ENCODE measurements at regions not wholly inside any gene's neighbourhood (a gene's known extent, or its start where the extent isn't known, plus 50 kb on each side); places are given as distances from the start of the nearest gene placed in this dataset.
A peak's percentile ranks its signal among the peaks of the same experiment; 100 is the strongest.

DNA sequence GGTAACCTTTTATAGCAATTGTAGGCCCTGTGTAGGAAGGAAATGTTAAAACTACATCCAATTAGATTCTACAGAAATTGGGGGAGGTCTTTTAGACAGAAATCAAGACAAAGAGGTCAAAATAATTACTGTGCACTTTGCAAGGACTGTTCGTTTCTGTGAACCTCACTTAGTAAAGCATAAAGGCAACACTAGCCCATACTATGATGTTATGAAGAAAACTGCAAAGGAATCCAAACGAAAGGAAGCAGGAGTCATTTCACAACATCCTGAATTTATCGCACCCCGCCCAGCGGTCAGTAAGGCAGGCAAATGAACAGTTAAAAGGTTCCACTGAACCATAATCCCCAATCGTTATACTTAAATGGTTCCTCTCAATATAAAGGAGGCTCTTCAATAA, 429.5 kb upstream of the ARID1B start:
- DNase-seq, result no peak

DNA sequence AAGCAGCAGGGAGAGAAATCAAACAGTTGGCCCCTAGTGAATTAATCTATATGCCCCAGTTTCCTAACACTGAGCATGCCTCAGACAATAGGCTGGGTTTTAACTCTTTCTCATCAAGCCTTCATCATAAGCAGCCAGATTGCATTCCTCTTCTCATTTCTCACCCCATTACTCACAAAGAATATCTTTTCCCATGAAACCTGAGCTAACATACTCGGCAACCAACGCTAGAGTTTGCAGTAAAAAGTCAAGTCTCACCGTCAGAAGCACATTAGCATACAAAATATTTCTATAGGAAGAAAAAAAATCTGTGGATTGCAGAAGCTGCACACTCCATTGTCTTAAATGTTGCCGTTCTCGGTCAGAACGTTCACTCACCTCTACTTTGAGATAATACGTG, 429.9 kb upstream of the ARID1B start:
- no peak for DNase-seq

DNA sequence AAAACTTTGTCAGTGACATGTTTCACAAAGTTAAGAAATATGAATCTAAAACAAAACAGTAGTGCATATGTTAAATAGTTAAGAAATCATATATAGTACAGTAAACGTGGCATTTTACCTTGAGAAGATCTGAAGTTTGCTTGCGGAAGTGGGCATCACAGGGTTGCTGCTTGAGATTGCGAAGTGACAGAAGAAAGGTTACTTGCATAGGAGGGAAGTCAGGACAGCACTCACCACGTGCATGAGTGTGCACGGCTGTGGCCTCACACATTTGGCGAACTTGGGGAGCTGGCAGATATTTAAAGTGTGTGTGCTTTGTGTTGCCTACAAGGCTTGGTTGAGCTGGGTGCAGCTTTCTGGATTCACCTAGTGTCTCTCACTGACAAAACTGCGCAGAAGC, 431.5 kb upstream of the ARID1B start:
- DNase-seq, result no peak

GRCh38 chr6:156344491-156344890, 432.7 kb upstream of the ARID1B start:
- no peak for DNase-seq

- DNase-seq, result no peak
These were observed 439.4 kb upstream of the ARID1B start for GRCh38 chr6:156337801-156338200.

GRCh38 chr6:156336733-156337132, 440.4 kb upstream of the ARID1B start:
- no peak for DNase-seq

DNA sequence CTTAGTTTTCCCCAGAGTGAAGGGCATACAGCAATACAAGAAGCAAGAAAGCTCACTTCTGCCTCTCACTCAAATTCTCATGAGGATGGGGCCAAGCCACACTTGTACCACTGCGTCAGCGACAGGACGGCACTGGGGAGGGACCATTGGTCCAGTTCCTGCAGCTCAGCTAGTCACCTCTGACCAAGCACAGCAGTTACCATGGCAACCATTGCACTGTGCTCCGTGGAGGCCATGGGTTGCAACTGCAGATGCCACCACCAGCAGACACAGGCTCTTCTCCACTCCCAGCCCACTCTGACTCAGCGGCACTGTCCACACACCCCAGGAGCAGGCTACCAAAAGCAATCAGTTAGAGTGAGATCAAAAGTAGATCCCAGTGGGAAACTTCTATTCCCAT, 441.1 kb upstream of the ARID1B start:
- no peak for DNase-seq

DNA sequence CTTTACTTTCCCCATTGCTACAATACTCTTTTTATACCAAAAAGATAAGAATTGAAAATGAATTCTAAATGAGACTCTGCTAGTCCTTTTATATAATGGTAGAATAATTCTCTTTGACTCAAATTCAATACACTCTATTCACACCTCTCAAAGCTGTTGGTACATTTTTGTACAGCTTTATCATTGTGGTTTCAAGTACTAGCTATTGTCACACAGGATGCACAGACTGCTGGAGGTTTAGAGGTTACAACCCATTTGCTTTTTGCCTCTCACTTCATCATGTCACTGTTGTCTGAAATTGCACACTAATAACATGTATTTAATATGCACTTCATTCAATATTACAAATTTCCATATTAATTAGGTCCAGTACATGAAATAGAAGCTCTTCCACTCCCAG, 442.2 kb upstream of the ARID1B start:
- no peak for DNase-seq

DNA sequence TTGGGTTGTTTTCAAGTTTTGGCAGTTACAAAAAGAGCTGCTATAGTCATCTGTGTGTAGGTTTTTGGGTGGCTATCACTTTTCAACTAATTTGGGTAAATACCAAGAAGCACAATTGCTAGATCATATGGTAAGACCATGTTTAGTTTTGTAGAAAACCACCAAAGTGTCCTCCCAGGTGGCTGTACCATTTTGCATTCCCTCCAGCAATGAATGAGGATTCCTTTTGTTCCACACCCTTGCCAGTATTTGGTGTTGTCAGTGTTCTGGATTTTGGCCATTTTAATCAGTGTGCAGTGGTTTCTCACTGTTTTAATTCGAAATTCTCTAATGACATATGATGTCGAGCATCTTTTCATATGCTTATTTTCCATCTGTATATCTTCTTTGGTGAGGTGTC, 457.5 kb upstream of the ARID1B start:
- no peak for DNase-seq

GRCh38 chr6:156316583-156317125, 460.5 kb upstream of the ARID1B start:
- DNase-seq, result no peak

DNA sequence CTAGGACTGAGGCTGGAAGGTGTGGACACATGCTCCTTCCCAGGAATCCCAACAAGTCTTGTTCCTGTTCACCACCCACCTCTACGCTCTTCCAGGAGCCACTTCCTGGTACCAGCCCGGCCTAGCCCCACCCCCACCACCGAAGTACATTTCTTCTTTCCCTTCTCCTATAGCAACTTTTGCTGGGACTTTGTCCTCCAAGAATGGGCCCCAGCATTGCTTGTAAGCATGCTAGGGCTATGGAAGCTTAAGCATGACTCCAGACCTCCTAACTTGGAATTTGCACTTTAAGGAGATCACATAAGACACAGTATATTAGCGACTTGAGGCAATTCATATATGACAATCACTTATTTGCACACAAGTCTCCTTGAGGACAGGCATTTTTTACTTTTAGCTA, 462.0 kb upstream of the ARID1B start:
- no peak for DNase-seq

DNA sequence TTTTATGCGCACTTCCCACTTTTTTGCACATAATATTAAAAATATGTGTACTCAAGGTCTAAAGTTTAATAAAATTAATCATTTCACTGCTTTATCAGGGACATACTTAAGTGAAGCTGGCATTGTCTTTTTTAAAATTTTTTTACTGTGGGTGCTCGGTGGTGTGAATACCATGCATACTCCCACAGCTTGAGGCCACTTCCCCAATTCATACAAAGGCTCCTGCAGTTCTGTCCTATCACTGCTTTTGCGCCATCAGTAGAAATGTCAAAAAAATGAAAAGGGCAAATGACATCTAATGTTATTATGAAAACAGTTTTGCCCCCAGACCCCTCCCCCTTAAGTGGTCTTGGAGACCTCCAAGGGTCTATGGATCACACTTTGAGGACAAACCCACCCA, 464.1 kb upstream of the ARID1B start:
- DNase-seq, result no peak

GRCh38 chr6:156311291-156311690, 465.9 kb upstream of the ARID1B start:
- DNase-seq, result no peak

DNA sequence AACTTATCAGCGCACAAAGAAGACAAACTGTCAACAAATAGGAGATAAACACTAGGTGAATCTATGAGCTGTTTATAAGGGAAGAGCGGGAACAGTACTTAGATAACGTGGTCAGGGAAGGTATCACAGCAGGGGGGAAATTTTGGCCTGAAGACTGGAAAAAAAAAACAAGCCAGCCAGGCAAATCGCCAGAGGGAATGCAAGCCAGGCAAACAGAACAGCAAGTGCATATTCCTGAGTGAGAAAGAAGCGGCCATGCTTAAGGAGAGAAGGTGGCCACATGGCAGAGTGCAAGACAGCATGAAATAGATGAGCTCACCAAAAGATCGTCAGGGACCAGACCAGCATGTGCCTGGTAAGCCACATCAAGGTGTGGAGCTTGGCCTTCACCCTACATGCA, 466.5 kb upstream of the ARID1B start:
- no peak for DNase-seq

DNA sequence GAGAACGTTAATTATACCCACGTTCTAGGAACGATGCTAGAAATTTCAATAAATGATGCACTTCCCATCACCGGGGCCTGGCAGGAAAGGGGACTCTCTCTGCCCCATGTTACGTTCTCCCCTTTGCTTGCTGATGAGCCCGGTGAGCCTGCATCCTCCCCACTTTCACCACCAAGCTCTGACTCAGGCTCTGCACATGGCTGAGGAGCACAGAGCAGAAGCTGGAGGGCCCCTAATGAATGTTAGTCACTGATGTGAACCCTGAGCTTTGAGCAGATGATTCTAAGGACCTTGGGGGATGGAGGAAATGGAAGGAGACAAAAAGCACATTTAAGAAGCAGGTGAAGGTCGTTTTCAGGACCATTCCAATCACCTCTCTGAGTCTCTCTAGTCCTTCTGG, 468.2 kb upstream of the ARID1B start:
- DNase-seq, result no peak

DNA sequence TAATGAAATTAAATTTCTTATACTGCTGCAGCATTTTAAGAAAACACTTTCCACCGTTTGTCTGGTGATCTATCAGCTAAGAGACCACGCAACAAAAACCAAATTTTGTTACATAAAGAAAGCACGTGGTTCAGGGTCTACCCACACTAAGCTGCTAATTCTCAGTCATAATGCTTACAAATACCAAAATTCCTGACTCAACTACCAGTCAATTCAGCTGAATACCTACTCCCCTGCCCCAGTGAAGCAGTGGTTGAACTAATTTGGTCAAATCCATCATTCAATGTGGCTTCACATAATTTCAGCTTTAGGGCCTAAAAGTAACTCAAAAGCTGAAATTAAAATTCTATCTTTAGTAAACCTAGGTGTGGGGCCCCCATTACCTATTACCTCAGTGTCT, 468.6 kb upstream of the ARID1B start:
- no peak for DNase-seq

- DNase-seq, result no peak
These were observed 470.6 kb upstream of the ARID1B start for GRCh38 chr6:156306531-156306930.

- DNase-seq, result no peak
These were observed 494.1 kb upstream of the ARID1B start for GRCh38 chr6:156283091-156283490.

- DNase-seq, result no peak
These were observed 495.1 kb upstream of the ARID1B start for GRCh38 chr6:156282087-156282486.

DNA sequence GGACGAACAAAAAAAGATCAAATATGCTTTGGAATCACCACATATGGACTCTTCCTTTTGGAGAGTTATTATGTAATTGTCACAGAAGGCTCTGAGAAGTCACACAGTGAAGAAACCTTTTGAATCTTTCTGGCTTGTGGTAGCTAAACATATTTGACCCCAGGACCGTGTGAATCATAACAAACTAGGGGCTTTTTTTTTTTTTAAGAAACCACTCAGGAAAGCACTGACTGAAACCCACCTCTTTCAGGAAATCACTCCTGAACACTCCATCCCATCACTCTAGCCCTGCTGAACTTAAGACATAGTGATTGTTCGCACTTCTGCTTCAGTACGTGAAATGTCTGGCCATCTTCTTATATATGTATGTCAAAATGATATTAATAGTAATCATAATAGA, 495.9 kb upstream of the ARID1B start:
- no peak for DNase-seq

DNA sequence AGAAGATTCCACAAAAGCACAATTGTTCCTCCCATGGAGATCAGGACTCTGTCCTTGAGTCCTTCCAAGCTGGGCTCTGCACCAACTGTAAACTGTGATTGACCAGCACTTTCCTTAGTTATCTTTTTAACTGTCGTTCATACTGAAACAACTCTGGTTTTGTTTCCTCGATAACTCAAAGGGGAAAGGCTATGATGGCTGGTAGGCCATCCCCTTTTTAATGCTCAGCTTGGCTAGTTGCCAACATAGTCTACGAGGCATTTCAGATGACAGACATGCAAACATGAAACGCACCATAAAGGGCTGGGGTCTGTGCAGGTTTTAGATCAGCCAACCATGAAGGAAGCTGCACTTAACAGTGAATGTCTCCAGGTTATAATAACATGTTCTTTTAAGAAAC, 497.1 kb upstream of the ARID1B start:
- no peak for DNase-seq

DNA sequence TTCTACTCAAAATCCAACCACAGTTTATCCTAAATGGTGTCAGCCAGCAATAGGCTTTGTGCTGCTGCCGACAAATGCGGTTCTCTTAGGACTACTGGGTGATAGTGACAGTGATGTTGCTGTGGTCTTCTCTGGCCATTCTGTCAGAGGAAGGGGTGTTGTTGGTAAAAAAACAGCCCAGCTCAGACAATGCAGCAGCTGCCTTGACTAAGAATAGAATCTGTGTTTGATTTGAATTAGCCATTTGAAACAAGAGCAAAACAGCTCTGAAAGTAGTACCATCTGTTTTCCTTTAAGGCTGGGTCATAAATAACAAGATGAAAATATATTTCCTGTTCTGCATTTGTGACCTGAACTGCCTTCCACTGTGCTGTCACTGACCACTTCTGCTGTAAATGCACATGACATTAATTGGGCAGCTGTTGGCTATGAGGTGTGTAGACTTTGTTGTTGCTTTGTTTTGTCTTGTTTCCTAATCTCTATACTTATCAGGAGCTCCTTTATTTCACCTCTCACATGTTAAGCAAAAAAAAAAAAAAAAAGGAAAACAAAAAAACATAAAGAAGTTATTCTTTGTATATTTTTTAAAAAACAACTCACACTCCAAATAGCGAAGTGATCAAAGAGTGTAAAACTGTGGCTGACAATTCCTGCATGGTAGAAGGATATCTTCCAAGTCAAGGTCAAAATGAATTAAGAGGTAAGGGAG, 497.8 kb upstream of the ARID1B start:
- DNase-seq, result no peak

DNA sequence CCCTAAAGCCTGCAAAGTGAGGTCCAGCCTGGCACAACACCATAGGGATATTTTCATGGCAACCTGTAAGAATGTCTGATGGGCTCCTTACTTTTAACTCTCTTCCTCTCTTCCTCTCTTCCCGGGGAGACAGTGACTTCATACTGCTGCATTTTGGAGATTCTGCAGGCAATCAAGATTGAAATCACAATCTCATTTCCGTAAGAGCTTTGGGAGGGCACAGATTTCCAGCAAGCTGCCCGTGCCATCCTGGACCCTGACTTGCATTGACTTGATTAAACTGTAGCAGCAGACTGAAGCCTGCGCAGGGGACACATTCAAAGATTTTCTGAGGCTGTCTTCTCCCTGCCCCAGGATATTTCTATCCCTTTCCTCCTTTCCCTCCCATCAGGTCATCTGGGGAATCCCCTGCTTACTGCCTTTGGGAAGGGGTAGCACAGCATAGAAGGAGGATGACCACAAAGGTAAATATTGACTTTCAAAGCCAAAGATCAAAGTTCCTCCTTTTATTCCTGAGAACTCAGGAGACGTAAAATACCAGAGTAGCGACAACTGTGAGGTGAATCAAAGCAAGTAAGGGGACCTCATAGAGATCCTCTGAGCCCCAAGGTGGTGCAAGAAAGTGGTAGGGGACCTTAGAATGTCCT, 504.0 kb upstream of the ARID1B start:
- DNase-seq, result no peak

- peak; percentile 17 for DNase-seq
These were observed 507.3 kb upstream of the ARID1B start for GRCh38 chr6:156269751-156270369.

Data from activated naive CD4-positive, alpha-beta T cell treated with Interleukin-2 at 50 U/mL for 16 hours (primary cell).